ENCODE measurements at regions not wholly inside any gene's neighbourhood (a gene's known extent, or its start where the extent isn't known, plus 50 kb on each side); places are given as distances from the start of the nearest gene placed in this dataset.
A peak's percentile ranks its signal among the peaks of the same experiment; 100 is the strongest.

DNA sequence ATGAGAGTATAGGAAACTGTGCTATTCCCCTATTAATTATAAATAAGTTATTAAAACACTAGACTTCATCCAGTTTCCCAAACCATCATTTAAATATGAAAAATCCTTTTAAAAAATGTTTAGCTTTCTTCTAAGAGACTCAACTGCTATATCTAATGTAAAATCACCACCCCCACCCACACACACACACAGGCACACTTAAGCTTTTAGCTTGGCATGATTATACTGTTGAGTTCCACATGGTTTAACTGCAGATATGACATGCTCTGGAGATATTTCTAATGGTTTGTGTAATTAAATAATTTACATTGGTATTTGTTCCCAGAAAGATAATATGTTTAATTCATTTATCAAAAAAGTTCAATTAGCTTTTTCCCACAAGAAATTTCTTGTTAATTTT is 1700.1 kb upstream of the SLC10A2 start:
- no peak for DNase-seq (ENCODE audit: low spot score)

DNA sequence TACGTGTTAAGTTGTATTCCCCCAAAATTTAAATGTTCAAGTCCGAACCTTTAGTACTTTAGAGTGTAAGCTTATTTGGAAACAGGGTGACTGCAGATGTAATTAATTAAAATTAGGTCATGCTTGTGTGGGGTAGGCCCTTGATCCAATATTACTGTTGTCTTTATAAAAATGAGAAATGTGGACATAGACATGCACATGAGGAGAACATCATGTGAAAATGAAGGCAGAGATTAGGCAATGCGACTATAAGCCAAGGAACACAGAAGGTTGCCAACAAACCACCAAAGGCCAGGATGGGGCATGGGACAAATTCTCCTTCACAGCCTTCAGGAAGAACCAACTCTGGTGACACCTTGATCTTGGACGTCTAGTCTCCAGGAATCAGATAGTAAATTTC is 1698.4 kb upstream of the SLC10A2 start:
- DNase-seq (ENCODE audit: low spot score) = no peak

DNA sequence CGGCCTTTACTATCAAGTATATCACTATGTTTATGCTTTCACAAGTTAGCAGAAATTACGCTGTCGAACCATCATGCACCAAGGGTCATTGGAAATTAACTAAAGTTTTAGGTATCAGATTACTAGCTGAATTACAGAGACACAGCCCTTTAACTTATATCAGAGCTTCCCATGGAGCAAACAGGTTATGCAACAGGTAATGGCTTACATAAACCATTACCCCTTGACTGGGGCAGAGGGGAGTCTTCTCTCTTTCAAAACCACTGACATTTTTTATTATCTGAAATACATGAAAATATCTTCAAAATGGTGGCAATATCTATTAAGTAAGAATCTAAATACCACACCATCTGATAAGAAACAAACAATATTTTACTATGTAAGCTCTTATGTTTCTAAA is 1692.9 kb upstream of the SLC10A2 start:
- DNase-seq (ENCODE audit: low spot score) = no peak

DNA sequence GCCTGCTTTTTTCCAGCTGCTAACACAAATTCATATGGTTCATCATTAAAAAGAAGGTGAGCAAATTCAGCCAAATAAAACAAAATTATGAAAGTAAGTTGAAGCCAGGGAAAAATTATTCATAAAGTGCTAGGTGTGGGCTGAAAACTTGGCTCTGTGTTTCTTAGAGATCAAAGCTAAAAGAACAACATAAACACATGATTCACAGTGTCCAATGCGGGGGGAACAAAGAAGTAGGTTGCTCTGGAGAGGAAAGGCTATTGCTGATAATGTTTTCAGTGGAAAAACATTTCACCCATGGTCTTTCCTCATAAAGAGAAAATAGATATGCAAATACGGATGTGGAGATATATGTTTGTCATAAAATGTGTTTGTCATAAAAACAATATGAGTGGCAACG is 1691.5 kb upstream of the SLC10A2 start:
- DNase-seq (ENCODE audit: low spot score) = no peak

DNA sequence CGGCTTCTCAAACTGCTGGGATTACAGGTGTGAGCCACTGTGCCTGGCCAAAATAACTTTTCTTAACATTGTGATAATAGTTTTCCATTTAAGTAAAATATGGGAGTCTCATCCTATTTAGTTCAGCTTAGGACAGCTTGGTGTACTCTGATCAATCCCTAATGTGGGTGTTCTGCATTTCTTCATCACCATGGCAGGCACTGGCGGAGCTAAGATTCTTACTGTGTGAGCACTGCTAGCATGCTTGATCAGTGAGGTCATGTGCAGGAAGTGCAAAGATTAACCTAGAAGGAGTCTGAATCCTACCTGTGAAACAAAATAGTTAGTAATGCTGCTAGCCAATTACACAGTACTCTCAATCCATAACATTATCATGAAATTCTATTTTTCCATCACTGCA is 1684.2 kb upstream of the SLC10A2 start:
- DNase-seq (ENCODE audit: low spot score) = no peak

DNA sequence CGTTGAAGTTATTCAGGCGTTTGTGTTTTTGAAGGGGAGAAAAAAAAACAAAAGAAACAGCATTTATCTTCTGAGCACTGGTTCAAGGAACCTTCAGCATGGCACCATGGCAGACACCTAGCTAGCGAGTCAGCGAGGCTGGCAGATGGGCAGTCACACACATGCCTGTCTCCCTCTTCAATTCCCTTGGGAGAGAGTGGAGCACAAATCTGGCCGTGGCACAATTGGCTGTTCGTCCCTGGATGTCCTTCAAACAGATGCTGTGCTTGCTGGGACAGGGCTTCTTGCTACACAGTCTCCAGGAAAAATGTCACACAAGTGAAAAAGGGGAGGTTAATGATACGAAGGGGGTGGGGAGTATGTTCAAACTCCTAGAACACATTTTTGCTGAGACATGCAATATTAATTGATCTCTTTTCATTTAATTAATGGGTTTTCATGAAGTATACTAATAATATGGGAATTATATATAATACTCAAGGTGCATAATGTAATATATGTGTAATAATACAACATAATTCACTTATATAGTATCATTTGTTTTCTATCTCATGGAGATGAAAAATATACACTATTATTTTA is 1674.5 kb upstream of the SLC10A2 start:
- DNase-seq (ENCODE audit: low spot score) = no peak

DNA sequence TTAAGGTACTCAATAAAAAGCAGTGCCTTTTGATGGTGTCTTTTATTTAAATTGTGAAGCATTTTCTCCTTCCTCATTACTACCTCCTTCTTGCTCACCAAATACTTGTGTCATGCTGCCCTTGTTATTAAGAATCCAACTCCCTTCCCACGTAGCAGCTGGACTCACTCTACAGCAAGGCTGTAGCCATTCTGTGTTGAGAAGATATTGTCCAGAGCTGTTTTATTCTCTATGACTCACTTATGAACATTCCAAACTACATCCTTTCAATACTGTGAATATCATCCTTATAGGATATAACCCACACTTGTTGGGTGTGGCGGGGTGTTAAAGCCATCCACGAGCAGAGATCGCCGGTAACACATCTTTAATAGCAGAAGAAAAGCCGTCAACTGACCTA is 1671.5 kb upstream of the SLC10A2 start:
- no peak for DNase-seq (ENCODE audit: low spot score)

DNA sequence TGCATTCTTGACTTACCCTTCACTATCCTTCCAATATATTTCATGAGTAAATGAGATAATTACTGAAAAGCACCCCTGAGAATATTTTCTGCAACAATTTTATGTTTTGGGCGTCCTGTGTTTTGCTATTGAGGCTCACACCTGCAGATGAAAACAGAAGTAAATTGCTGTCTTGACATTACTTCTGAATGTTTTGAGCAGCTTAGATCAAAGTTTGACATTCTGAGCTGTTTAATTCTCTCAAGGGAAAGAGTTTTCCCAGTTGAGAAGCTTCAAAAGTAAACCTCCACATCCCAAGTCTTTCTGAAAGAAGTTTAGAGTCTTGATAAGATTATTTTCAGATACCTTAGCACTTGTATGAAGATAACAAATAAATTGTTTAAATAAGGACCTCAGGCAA is 1667.2 kb upstream of the SLC10A2 start:
- no peak for DNase-seq (ENCODE audit: low spot score)

DNA sequence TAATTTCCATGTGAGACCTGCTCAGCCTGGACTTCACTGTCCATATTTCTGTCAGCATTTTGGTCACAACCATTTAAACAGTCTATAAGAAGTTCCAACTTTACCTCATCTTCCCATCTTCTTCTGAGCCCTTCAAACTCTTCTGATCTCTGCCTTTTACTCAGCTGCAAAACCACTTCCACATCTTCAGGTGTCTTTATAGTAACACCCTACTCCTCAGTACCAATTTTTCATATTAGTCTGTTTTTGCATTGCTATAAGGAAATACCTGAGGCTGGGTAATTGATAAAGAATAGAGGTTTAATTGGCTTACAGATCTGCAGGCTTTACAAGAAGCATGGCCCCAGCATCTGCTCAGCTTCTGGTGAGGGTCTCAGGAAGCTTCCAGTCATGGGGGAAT is 1648.9 kb upstream of the SLC10A2 start:
- no peak for DNase-seq (ENCODE audit: low spot score)

DNA sequence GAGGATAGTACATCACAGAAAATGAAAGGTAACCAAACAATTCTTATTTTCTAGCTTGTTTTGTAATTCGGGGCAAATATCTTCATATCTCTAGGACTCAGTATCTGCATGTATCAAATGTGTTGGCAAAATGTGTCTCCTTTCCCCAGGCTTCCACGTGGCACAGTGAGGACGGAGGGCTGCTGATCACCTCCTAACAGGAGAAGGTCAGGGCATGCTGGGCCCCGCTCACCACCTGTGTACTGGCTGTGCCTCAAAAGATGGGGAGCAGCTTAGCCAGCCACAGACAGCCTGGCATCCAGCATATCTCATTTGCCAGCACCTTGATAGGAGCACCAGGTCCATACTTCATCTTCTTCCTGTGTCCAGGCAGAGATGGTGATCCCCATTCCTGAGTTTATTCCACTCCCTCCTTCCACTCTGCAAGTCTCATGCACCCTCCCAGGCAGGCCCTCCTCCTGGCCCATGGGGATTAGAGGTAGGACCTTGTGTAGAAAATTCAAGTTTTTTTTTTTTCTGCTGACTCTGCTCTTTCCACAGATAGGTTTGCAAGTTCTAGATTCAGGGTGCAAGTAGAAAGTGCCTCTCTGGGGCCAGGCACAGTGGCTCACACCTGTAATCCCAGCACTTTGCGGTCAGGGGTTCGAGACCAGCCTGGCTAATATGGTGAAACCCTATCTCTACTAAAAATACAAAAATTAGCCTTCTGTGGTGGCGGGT is 1639.0 kb upstream of the SLC10A2 start:
- DNase-seq (ENCODE audit: low spot score) = no peak

DNA sequence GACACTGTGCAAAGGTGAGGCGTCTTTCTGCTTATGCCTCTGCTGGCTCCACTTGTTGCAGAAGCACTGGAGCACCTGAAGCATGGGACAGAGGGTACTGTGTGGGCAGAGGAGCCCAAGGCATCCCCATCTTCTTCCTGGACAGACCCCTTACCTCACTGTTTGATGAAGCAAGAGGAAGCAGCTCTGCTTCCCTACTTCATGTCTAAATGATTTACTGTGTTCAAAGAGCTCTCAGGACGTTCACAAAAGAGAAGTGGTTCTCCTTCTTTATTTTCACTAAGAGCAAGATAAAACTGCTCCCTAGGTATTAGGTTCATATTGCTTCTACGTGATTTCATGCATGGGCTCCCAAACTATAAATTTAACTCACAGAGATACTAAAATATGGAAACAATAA is 1635.4 kb upstream of the SLC10A2 start:
- no peak for DNase-seq (ENCODE audit: low spot score)

DNA sequence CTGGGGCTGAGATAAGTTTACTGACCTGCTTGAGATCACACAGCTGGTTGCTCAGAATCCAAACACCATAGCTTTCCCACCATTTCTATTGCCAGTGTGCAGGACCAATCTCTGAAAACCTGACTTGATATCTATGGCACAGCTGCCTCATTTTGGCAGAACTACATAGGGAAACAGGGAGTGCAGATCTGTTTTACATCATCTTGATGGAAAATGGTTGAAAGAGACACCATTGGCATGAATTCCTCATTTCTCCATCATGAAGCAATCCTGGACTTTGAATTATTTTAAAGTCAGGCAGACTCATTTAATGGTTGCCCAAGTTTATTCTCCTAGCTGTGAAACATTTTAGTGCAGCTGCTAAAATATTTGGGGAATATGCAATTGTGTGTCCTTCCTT is 1628.2 kb upstream of the SLC10A2 start:
- DNase-seq (ENCODE audit: low spot score) = no peak

DNA sequence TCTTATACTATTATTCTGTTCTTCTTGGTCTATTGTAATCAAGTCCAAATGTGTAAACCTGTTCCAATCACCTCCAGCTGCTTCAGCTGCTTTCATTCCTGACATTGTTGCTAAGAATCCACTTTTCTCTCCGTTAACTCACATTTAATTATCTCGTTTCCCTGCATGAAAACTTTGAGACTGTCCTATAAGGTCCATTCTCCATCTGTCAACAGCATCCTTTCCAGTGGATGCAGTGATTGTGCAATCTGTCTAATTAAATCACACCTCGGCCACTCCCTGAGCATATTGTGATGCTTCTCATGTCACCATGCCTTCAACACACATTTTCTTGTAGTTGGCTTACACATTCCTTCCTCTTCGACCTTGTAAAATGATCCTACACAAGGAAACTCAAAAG is 1626.9 kb upstream of the SLC10A2 start:
- no peak for DNase-seq (ENCODE audit: low spot score)

DNA sequence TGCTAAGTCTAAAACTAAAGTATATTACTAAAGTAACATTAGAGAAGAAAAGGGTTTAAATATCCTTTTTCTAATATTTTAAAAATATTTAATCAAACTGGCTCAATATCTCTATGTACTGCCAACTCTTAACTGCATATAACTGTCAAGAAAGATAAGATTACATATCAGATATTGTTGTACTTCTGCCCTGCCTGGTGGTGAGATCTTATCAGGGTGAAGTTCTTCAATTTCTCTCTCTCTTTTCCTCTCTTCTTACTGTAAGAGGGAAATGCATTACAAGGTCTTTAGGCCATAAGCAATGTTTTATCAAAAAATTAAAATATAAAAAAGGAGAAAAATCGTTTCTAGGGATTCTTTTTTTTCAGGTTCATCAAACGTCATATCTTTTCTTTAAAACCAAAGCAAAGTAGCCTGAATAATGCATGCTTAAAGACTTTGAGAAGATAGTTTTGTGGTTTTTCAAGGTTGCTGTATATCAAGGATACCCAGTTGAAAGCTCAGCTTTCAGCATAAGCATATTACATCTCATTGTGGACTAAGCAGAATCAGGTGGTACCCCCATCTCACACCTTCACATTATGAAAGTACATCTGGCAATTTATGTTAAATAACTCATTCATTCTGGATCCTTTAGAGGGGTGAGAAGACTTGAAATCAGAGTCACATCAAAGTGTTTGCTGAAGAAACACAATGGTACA is 1625.7 kb upstream of the SLC10A2 start:
- no peak for DNase-seq (ENCODE audit: low spot score)

DNA sequence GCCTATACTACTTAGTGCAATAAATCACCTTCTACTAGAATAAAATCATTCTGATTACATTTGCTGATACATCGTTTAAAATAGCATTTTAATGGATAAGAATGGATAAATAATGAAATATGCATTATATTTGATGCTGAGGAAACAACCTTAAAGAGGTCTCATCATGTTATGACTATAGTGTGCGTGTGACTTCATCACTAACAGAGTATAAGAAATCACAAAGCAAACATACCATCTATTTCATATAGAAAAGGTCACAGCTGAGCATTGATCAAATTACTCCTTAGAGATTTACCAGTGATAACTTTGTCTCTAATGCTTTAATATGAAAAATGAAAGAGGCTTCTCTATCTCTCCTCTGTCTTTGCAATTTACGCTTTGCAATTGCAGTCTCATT is 1620.3 kb upstream of the SLC10A2 start:
- DNase-seq (ENCODE audit: low spot score) = no peak

DNA sequence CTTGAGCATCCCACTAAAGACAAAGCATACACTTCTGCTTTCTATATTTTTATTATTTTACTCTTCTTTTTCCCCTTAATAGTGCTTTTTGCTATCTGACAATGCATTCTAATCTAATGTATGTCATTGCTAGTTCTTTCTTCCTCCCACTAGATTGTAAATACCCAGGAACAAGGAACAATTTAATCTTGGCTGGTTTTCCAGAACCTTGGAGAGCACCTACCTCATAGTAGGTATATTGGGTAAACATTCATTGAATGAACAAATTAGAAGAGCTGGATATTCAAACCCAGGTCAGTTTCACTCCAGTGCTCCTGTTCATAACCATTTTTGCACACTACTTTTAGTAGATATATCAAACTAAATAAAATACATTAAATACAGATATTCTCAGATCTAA is 1617.6 kb upstream of the SLC10A2 start:
- DNase-seq (ENCODE audit: low spot score) = no peak

DNA sequence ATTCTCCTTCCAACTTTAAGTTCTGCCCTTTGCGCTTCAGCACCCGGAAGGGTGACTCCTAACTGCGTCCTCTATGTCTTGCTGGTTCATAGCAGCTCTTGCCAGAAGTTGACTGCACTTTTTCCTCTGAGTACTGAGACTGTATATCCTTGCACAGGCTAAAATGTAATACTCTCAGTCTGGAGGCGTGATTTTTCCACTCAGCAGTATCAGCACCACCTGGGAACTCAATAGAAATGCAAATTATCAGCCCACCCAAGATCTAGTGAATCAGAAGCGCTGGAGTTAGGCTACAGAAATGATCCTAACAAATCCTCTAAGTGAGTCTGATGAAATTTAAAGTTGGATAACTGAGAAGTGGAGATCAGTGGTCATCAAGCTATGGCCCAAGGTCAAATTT is 1611.9 kb upstream of the SLC10A2 start:
- peak; percentile 61 for DNase-seq (ENCODE audit: low spot score)

DNA sequence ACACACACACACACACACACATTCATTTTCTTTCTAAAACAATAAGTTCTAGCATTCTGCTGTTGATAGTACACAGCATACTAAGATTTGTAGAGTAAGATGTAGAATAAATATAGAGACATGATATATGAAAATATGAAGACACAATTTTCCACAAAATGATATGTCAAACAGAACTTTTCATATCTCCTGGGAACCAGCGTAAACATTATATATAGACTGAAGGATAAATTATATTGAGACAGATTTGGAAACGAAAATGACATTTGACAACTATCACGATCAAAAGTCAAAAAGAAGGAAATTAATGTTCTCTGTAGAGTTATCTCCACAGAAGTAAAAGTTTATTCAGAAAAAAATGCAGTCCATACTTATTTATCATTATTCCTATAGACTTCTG is 1605.7 kb upstream of the SLC10A2 start:
- DNase-seq (ENCODE audit: low spot score) = no peak

DNA sequence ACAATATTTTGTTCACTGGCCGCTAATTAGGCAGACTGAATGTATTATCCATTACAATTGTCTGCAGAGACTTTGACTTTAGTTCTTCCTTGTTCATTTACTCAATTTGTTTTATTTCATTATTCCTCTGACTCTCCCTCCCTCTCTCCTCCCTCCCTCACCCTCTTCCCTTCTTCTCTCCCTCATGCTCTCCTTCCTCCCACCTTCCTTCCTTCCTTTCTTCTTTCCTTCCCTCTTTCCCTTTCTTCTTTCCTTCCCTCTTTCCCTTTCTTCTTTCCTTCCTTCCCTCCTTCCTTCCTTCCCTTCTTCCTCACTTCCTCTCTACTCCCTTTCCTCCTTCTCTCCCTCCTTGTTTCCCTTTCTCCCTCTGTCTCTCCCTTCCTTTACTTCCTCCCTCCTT is 1591.0 kb upstream of the SLC10A2 start:
- no peak for DNase-seq (ENCODE audit: low spot score)

DNA sequence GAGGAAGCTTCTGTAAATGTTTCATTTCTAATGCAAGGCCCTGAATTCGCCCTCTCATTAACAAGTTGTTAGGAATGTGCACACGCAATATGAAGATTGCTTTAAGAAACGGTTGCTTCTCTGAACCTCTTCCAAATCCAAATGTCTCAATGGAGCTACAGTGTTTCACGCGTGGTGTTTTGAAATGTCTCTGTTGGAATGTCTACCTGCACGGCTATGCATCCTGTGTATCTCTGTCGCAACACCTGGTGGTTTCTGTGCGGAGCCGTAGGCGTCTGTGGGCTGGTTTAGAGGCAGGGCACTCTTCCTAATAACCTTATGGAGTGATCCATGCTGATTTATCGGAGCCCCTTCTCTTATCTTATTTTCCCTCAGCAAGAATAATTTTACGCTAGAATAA is 1584.2 kb upstream of the SLC10A2 start:
- no peak for DNase-seq (ENCODE audit: low spot score)

DNA sequence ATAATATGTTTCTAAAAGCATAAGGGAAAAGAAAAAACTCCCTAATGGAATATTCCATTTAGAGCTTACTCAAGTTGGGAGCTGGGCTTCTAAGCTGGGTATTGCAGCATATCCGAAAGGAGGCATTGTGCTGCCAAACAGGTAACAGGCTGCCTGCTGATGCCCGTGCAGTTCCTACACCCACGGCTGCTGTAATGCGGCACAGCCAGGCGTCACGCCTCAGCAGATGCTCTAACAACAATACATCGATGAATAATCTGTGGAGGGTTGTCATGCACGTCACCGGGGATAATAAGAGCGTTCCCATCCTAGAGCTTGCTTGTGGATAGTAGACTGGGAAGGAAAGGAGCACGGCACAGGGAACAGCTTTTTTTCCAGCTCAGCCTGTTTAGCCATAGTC is 1582.1 kb upstream of the SLC10A2 start:
- peak; percentile 28 for DNase-seq (ENCODE audit: low spot score)

DNA sequence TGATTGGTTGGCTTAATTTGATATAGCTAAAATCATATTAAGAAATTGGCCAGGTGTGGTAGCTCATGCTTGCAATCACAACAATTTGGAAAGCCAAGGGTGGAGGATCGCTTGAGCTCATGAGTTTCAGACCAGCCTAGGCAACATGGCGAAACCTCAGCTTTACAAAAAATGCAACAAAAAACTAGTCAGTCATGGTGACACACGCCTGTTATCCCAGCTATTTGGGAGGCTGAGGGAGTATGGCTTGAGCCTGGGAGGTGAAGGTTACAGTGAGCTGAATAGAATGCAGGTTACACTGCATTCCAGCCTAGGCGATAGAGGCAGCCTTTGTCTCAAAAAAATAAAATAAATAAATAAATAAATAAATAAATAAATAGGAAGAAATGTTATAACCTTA is 1579.6 kb upstream of the SLC10A2 start:
- DNase-seq (ENCODE audit: low spot score) = no peak

DNA sequence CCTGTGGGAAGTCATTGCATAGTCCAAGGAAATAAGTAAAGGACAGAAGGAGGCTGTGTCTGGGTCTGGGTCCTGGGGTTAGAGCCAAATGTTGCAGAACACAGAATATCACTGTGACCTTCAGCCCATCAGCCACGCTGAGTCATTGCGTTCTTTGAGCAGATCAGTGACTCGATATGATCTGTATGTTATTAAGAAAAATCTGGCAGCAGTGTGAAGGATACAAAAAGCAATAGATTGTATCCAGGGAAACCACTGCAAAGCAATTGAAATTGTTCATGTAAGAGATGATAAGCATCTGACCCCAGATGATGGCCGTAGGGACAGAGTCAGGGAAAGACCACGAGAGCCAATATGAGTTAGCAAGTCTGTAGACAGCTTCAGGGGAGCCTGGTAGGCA is 1575.1 kb upstream of the SLC10A2 start:
- DNase-seq (ENCODE audit: low spot score) = no peak

DNA sequence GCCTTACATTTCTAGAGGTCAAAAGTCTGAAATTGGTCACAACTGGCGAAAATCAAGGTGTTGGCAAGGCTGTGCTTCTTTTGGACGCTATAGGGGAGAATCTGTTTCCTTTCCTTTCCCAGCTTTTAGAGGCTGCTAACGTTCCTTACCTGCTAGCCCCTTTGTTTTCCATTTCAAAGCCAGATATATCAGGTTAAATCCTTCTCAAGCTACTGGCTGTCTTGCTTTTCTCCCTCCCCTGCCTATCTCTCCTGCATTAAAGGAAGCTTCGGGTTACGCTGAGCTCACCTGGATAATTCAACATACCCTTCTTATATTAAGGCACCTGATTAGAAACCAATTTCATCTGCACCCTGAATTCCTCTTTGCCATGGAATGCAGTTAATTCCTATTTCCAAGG is 1569.7 kb upstream of the SLC10A2 start:
- no peak for DNase-seq (ENCODE audit: low spot score)
